ENCODE measurements at regions not wholly inside any gene's neighbourhood (a gene's known extent, or its start where the extent isn't known, plus 50 kb on each side); places are given as distances from the start of the nearest gene placed in this dataset.

GRCh38 chr5:71960195-71960594, 147.1 kb upstream of the MAP1B start:
- TF ChIP-seq EZH2phosphoT487 (IDR thresholded peaks at IDR 0.05; ENCODE audit: insufficient read depth, low read depth) (no peak), EZH2 (IDR thresholded peaks at IDR 0.05; ENCODE audit: insufficient read depth, poor library complexity, severe bottlenecking) (no peak)
